ENCODE measurements at regions not wholly inside any gene's neighbourhood (a gene's known extent, or its start where the extent isn't known, plus 50 kb on each side); places are given as distances from the start of the nearest gene placed in this dataset.

DNA sequence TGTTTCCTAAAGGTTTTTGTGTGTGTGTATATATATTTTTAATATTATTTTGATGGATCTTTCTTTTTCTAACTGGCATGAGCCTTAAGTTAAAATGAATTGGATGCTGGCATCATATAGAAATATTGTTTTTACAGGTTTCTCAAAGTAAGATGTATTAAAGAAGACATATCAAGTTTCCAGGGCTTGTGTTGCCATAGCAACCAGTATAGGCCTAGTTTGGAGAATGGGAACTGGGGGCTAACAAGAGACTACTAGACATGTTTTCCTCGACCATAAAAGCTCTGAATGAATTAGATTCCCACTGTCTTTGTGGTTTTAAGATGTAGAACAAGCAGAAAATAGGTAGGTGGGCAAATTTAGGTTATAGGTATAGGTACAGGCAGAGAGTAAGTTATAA is 771.4 kb downstream of the TUSC7 start:
- TF ChIP-seq, protein P1, sequence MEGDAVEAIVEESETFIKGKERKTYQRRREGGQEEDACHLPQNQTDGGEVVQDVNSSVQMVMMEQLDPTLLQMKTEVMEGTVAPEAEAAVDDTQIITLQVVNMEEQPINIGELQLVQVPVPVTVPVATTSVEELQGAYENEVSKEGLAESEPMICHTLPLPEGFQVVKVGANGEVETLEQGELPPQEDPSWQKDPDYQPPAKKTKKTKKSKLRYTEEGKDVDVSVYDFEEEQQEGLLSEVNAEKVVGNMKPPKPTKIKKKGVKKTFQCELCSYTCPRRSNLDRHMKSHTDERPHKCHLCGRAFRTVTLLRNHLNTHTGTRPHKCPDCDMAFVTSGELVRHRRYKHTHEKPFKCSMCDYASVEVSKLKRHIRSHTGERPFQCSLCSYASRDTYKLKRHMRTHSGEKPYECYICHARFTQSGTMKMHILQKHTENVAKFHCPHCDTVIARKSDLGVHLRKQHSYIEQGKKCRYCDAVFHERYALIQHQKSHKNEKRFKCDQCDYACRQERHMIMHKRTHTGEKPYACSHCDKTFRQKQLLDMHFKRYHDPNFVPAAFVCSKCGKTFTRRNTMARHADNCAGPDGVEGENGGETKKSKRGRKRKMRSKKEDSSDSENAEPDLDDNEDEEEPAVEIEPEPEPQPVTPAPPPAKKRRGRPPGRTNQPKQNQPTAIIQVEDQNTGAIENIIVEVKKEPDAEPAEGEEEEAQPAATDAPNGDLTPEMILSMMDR (IDR thresholded peaks at IDR 0.05), result no peak

DNA sequence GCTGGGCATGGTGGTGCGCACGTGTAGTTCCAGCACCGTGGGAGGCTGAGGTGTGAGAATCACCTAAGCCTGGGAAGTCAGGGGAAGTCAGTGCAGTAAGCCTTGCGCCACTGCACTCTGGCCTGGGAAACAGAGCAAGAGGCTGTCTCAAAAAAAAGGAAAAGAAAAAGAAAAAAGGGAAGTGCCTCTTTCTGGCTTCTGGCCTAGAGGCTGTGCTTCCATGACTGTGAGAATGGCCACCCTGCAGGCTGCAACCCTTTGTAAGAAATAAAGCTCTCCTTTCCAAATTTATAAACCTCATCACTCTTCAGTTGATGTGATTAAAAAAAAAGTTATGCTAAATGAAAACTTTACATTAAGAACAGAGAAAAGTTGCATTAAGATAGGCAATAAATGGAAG is 774.3 kb downstream of the TUSC7 start:
- TF ChIP-seq, protein P1 (IDR thresholded peaks at IDR 0.05), result no peak

DNA sequence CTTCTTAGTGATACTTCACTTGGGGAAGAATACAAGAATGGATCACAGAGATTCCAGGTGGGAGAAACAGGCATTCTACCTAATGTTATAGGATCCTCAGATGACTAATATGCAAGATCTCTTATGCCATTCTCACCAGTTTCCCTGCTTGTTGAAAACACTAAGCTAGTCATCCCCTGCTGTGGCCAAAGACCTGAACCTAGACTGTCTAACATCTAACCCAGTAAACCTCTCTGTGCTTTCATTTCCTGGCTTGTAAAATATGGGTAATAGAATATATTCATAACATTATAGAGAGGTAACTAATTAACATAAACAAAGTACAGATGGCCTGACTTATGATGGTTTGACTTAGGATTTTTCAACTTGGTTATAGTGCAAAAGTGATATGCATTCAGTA is 776.3 kb downstream of the TUSC7 start:
- TF ChIP-seq, protein P1 (IDR thresholded peaks at IDR 0.05), result no peak

DNA sequence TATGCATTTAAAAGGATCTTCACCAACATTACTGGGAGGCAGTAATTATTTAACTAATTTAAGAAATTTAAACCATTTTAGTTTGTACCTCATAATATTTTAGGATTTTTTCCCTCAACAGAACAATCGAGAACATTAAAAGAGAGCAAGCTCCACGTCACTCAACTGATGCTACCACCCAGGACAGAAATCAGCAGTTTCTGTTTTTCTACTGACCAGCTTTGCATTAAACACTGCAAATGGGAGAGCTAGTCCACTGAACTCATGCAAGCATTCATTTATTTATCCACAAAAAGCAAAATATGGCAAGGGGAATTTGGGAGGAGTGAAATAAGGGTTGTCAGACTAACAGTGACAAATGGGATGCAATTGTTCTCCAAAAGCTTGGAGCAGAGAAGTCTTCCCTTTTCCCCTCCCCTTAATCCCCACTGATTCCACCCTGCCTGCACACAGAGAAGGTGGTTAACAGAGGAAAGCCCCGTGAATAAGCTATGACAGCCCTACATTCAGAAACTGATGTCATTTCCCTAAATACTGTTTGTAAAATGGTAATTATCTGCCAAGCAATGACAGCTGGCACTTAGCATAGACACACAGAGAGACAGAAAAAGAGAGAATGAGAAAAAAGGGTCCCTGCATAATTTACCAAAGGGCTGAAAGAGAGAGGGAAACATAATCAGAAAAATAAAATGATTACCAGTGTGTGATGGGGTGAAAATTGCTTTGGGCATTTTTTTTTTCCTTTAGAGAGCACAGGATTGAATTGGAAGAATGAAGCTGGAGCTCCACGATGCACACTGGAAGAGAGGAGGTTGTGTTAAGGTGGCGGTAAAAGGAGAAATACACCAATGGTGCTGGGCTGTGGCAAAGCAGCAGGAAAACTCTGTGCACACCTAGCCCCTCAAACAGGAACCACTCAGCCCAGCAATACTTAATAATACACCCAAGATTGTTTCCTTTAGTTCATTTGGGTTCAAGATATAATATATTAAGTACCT is 777.4 kb downstream of the TUSC7 start:
- TF ChIP-seq, protein P1 (IDR thresholded peaks at IDR 0.05), result no peak

DNA sequence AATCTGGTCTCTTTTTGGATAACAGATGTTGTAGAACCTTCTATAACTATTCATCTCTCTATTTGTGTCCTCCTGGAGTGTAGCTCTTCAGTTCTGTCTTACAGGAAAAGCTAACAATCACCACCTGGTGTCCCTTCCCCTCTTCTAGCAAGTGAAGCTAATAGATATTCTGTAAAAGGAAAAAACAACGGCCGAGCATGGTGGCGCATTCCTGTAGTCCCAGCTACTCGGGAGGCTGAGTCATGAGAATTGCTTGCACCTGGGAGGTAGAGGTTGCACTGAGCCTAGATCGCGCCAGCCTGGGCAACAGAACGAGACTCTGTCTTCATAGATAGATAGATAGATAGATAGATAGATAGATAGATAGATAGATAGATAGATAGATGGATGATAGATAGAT is 779.4 kb downstream of the TUSC7 start:
- TF ChIP-seq, protein P1 (IDR thresholded peaks at IDR 0.05), result no peak

DNA sequence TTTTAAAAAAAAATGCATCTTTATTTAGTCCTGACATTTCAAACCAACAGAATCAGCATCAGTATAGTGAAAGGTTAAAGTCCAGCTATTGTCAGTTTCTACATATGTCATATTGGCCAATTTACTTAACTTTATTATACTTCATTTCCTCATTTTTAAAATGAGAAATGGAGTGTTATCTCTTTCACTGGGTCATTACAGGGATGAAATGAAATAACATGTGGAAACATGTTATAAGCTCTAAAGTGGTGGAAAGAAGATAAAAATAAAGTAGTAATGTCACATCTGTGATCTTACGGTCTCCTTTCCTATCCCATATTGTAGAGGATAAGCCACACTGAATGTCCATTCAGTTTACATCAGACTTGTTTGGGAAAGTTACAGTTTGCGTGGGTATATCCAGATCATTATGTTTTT is 780.1 kb downstream of the TUSC7 start:
- TF ChIP-seq, protein P1 (IDR thresholded peaks at IDR 0.05), result no peak

DNA sequence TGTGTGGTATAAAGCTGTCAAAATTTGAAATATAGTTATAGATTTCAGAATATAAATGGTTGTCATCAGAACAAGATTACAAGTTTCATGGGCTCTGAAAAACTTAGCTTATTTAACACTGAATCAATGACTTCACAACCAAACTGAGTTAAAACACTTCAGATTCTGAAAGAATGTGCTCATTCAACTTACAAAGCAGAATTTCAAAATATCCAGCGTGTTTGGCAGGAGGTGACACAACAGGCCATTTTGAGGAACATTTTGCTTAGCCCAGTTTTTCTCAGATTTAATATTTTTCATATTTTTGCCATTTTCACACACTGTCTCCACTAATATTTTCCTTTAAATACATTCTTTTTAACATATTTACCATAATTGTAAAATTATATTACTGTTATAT is 781.1 kb downstream of the TUSC7 start:
- TF ChIP-seq, protein P1 (IDR thresholded peaks at IDR 0.05), result no peak

All from LNCAP (cell line).